GM19397 (cell line): ENCODE measurements at regions not wholly inside any gene's neighbourhood (a gene's known extent, or its start where the extent isn't known, plus 50 kb on each side); places are given as distances from the start of the nearest gene placed in this dataset.

Experiments
- ATAC-seq: cut with Tn5 transposase; IDR thresholded peaks from one replicate; pipeline ENCODE4 v1.9.1; 2021; ENCODE audit warnings: mild to moderate bottlenecking, moderate library complexity; ENCODE audit not compliant: unreplicated experiment

- ATAC-seq, result no peak
Observed at GRCh38 chr6:23097566-23097965, 528.2 kb downstream of the HDGFL1 start.

- ATAC-seq, result no peak
Observed at GRCh38 chr6:23106951-23107350, 537.6 kb downstream of the HDGFL1 start.

GRCh38 chr6:23111984-23112383, 542.6 kb downstream of the HDGFL1 start:
- ATAC-seq, result no peak

GRCh38 chr6:23114812-23115504, 545.6 kb downstream of the HDGFL1 start:
- ATAC-seq, result no peak

GRCh38 chr6:23137611-23138010, 568.2 kb downstream of the HDGFL1 start:
- no peak for ATAC-seq

- ATAC-seq, result no peak
Observed at GRCh38 chr6:23140871-23141270, 571.5 kb downstream of the HDGFL1 start.

GRCh38 chr6:23145781-23146180, 576.4 kb downstream of the HDGFL1 start:
- no peak for ATAC-seq

GRCh38 chr6:23154159-23154558, 584.8 kb downstream of the HDGFL1 start:
- no peak for ATAC-seq

- no peak for ATAC-seq
Observed at GRCh38 chr6:23170049-23170448, 600.7 kb downstream of the HDGFL1 start.

GRCh38 chr6:23173234-23173633, 603.9 kb downstream of the HDGFL1 start:
- ATAC-seq, result no peak

- no peak for ATAC-seq
Observed at GRCh38 chr6:23174781-23175361, 605.5 kb downstream of the HDGFL1 start.

GRCh38 chr6:23175391-23175790, 606.0 kb downstream of the HDGFL1 start:
- ATAC-seq, result no peak

- ATAC-seq, result no peak
Observed at GRCh38 chr6:23176471-23176870, 607.1 kb downstream of the HDGFL1 start.

- ATAC-seq, result no peak
Observed at GRCh38 chr6:23176883-23177282, 607.5 kb downstream of the HDGFL1 start.

GRCh38 chr6:23177806-23178205, 608.4 kb downstream of the HDGFL1 start:
- no peak for ATAC-seq

GRCh38 chr6:23179994-23180393, 610.6 kb downstream of the HDGFL1 start:
- no peak for ATAC-seq

GRCh38 chr6:23180504-23181293, 611.3 kb downstream of the HDGFL1 start:
- no peak for ATAC-seq

- no peak for ATAC-seq
Observed at GRCh38 chr6:23181356-23182110, 612.2 kb downstream of the HDGFL1 start.

GRCh38 chr6:23183846-23184245, 614.5 kb downstream of the HDGFL1 start:
- ATAC-seq, result no peak

- ATAC-seq, result no peak
Observed at GRCh38 chr6:23184351-23184750, 615.0 kb downstream of the HDGFL1 start.

- ATAC-seq, result no peak
Observed at GRCh38 chr6:23195487-23195886, 626.1 kb downstream of the HDGFL1 start.
